NCI-H2029 (cell line): ENCODE measurements at regions not wholly inside any gene's neighbourhood (a gene's known extent, or its start where the extent isn't known, plus 50 kb on each side); places are given as distances from the start of the nearest gene placed in this dataset.
"Not testable (repeated sequence)": the region's sequence is repeated elsewhere in the genome, so short reads cannot be mapped to it uniquely, and the experiment has no call there.

Experiments
- DNase-seq: peaks from one replicate; lab custom pipeline; 2025; lab: John Stamatoyannopoulos, UW

GRCh38 chr5:89218364-89218763 lies 335.4 kb upstream of the MEF2C start:
- no peak for DNase-seq

- no peak for DNase-seq
These were observed 333.6 kb upstream of the MEF2C start for GRCh38 chr5:89216606-89217005.

- peak; percentile 5 for DNase-seq
These were observed 330.6 kb upstream of the MEF2C start for GRCh38 chr5:89213573-89213972.

GRCh38 chr5:89211836-89212235 lies 328.9 kb upstream of the MEF2C start:
- no peak for DNase-seq

- DNase-seq = no peak
These were observed 325.8 kb upstream of the MEF2C start for GRCh38 chr5:89208811-89209210.

GRCh38 chr5:89208392-89208791 lies 325.4 kb upstream of the MEF2C start:
- DNase-seq = no peak

GRCh38 chr5:89204756-89205155 lies 321.8 kb upstream of the MEF2C start:
- DNase-seq = no peak

GRCh38 chr5:89203611-89204010 lies 320.6 kb upstream of the MEF2C start:
- no peak for DNase-seq

GRCh38 chr5:89200899-89201298 lies 317.9 kb upstream of the MEF2C start:
- DNase-seq = no peak

- no peak for DNase-seq
These were observed 316.3 kb upstream of the MEF2C start for GRCh38 chr5:89199306-89199705.

GRCh38 chr5:89191374-89191773 lies 308.4 kb upstream of the MEF2C start:
- no peak for DNase-seq

- DNase-seq = no peak
These were observed 307.7 kb upstream of the MEF2C start for GRCh38 chr5:89190515-89191265.

GRCh38 chr5:89187883-89188465 lies 305.0 kb upstream of the MEF2C start:
- DNase-seq = no peak

- DNase-seq = no peak
These were observed 304.3 kb upstream of the MEF2C start for GRCh38 chr5:89187268-89187667.

GRCh38 chr5:89181546-89181945 lies 298.6 kb upstream of the MEF2C start:
- DNase-seq = no peak

- no peak for DNase-seq
These were observed 296.7 kb upstream of the MEF2C start for GRCh38 chr5:89179731-89180130.

- no peak for DNase-seq
These were observed 295.6 kb upstream of the MEF2C start for GRCh38 chr5:89178541-89178940.

GRCh38 chr5:89173528-89173927 lies 290.5 kb upstream of the MEF2C start:
- DNase-seq = no peak

GRCh38 chr5:89168766-89169165 lies 285.8 kb upstream of the MEF2C start:
- DNase-seq = no peak

- not testable (repeated sequence) for DNase-seq
These were observed 281.7 kb upstream of the MEF2C start for GRCh38 chr5:89164703-89165102.

GRCh38 chr5:89156226-89156625 lies 273.2 kb upstream of the MEF2C start:
- no peak for DNase-seq

GRCh38 chr5:89147031-89147430 lies 264.0 kb upstream of the MEF2C start:
- no peak for DNase-seq

- DNase-seq = no peak
These were observed 254.2 kb upstream of the MEF2C start for GRCh38 chr5:89137148-89137547.

GRCh38 chr5:89133975-89134374 lies 251.0 kb upstream of the MEF2C start:
- DNase-seq = no peak
